ENCODE measurements at regions not wholly inside any gene's neighbourhood (a gene's known extent, or its start where the extent isn't known, plus 50 kb on each side); places are given as distances from the start of the nearest gene placed in this dataset.

- no peak overlapping the region for H3K4me3 ChIP-seq (ENCODE audit: low read length in 2 of 2)
- H3K27me3 ChIP-seq (ENCODE audit: insufficient read depth, low read length), result no peaks in the 10 kb centered on the region
- no peaks in the 10 kb centered on the region for H3K4me1 Mint-ChIP-seq
- ChIA-PET POLR2A (ENCODE audit: partially characterized antibody) (no interaction called here), CTCF (ENCODE audit: partially characterized antibody) (no interaction called here)
- no peak overlapping the region for H3K27ac ChIP-seq (ENCODE audit: low read depth, low read length)
- DNase-seq, result no peak
- no peaks in the 10 kb centered on the region for H3K36me3 Mint-ChIP-seq
- H3K4me1 ChIP-seq (ENCODE audit: insufficient read depth, low read length), result no peaks in the 10 kb centered on the region
- H3K36me3 ChIP-seq (ENCODE audit: insufficient read depth, low read length), result no peaks in the 10 kb centered on the region
- no peak overlapping the region for H3K27ac Mint-ChIP-seq
- no peaks in the 10 kb centered on the region for H3K27me3 Mint-ChIP-seq
- no peak overlapping the region for H3K4me3 Mint-ChIP-seq
- H3K9me3 Mint-ChIP-seq, result no peaks in the 10 kb centered on the region
- intact Hi-C loops (cut with micrococcal nuclease), result no loop called here
- no peaks in the 10 kb centered on the region for H3K9me3 ChIP-seq (ENCODE audit: control insufficient read depth in 1 of 2, low read length in 2 of 2)
Observed at GRCh38 chr2:188720811-188721605, 253.2 kb upstream of the COL3A1 start.

DNA sequence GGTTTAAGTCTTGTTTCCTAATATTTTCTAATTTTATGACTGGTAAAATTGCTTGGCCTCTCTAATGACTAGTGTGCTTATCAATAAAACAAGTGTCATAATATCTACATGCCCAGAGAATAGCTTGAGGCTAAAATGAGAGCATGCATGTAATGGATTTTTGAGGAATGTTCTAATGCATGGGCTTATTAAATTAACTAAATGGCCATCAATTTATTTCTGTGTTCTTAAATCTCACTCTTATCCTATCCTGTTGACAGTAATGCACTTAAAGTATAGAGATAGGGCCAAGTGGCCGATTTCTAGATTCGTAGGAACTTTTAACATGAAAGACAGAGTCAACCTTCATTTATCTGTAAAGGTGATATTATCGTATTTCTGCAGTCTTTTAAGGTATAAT lies 252.4 kb upstream of the COL3A1 start:
- H3K4me1 ChIP-seq (ENCODE audit: insufficient read depth, low read length), result no peaks in the 10 kb centered on the region
- ChIA-PET CTCF (ENCODE audit: partially characterized antibody) (no interaction called here), POLR2A (ENCODE audit: partially characterized antibody) (no interaction called here)
- Mint-ChIP-seq H3K27ac (no peak overlapping the region), H3K36me3 (no peaks in the 10 kb centered on the region), H3K4me1 (no peaks in the 10 kb centered on the region), H3K4me3 (no peak overlapping the region), H3K9me3 (no peaks in the 10 kb centered on the region), H3K27me3 (no peaks in the 10 kb centered on the region)
- no peaks in the 10 kb centered on the region for H3K36me3 ChIP-seq (ENCODE audit: insufficient read depth, low read length)
- H3K27me3 ChIP-seq (ENCODE audit: insufficient read depth, low read length), result no peaks in the 10 kb centered on the region
- no peaks in the 10 kb centered on the region for H3K9me3 ChIP-seq (ENCODE audit: control insufficient read depth in 1 of 2, low read length in 2 of 2)
- no peak for DNase-seq
- intact Hi-C loops (cut with micrococcal nuclease), result no loop called here
- no peak overlapping the region for H3K4me3 ChIP-seq (ENCODE audit: low read length in 2 of 2)
- H3K27ac ChIP-seq (ENCODE audit: low read depth, low read length), result no peak overlapping the region

- intact Hi-C loops (cut with micrococcal nuclease), result no loop called here
- H3K36me3 Mint-ChIP-seq, result no peaks in the 10 kb centered on the region
- H3K9me3 Mint-ChIP-seq, result no peaks in the 10 kb centered on the region
- H3K27me3 ChIP-seq (ENCODE audit: insufficient read depth, low read length), result no peaks in the 10 kb centered on the region
- H3K27me3 Mint-ChIP-seq, result no peaks in the 10 kb centered on the region
- POLR2A ChIA-PET (ENCODE audit: partially characterized antibody), result no interaction called here
- no peak overlapping the region for H3K4me3 ChIP-seq (ENCODE audit: low read length in 2 of 2)
- H3K27ac Mint-ChIP-seq, result no peak overlapping the region
- no peaks in the 10 kb centered on the region for H3K4me1 Mint-ChIP-seq
- no peaks in the 10 kb centered on the region for H3K9me3 ChIP-seq (ENCODE audit: control insufficient read depth in 1 of 2, low read length in 2 of 2)
- H3K4me3 Mint-ChIP-seq, result no peak overlapping the region
- H3K4me1 ChIP-seq (ENCODE audit: insufficient read depth, low read length), result no peaks in the 10 kb centered on the region
- DNase-seq, result no peak
- H3K36me3 ChIP-seq (ENCODE audit: insufficient read depth, low read length), result no peaks in the 10 kb centered on the region
- CTCF ChIA-PET (ENCODE audit: partially characterized antibody), result no interaction called here
- no peak overlapping the region for H3K27ac ChIP-seq (ENCODE audit: low read depth, low read length)
Observed at GRCh38 chr2:188725746-188726360, 248.3 kb upstream of the COL3A1 start.

DNA sequence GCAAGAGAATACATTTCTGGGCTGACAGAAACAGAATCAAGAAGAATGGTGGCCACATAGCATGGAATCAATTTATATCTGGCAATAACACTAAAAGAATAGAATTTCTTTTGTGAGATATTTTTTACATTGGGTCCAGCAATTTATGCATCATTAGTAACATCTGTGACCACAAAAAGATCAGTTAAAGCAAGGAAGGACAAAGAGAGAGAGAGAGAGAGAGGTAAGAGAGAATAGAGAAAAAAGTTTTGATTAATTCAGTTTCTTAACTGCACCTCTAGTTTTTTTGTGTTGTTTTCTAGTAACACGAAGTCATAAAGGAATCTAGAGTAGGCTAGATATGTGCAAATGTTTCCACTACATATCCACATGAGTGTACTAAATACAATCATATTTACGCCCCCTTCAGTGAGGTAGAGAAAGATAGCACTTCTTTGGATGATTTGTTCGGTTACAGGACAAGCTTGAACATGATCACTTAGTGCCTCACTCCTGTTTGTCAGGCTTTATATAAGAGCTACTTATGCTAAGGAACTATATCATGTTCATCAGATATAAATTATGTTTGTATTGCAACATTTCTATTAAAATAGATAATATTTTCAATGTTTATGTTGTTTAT lies 247.4 kb upstream of the COL3A1 start:
- no peak overlapping the region for H3K4me3 ChIP-seq (ENCODE audit: low read length in 2 of 2)
- no peaks in the 10 kb centered on the region for H3K4me1 Mint-ChIP-seq
- H3K36me3 Mint-ChIP-seq, result no peaks in the 10 kb centered on the region
- no peaks in the 10 kb centered on the region for H3K9me3 Mint-ChIP-seq
- H3K27ac Mint-ChIP-seq, result no peak overlapping the region
- DNase-seq, result no peak
- H3K27ac ChIP-seq (ENCODE audit: low read depth, low read length), result no peak overlapping the region
- H3K27me3 ChIP-seq (ENCODE audit: insufficient read depth, low read length), result no peaks in the 10 kb centered on the region
- CTCF ChIA-PET (ENCODE audit: partially characterized antibody), result no interaction called here
- POLR2A ChIA-PET (ENCODE audit: partially characterized antibody), result no interaction called here
- H3K36me3 ChIP-seq (ENCODE audit: insufficient read depth, low read length), result no peaks in the 10 kb centered on the region
- no peaks in the 10 kb centered on the region for H3K9me3 ChIP-seq (ENCODE audit: control insufficient read depth in 1 of 2, low read length in 2 of 2)
- H3K4me1 ChIP-seq (ENCODE audit: insufficient read depth, low read length), result no peaks in the 10 kb centered on the region
- H3K4me3 Mint-ChIP-seq, result no peak overlapping the region
- H3K27me3 Mint-ChIP-seq, result no peaks in the 10 kb centered on the region
- intact Hi-C loops (cut with micrococcal nuclease), result no loop called here

DNA sequence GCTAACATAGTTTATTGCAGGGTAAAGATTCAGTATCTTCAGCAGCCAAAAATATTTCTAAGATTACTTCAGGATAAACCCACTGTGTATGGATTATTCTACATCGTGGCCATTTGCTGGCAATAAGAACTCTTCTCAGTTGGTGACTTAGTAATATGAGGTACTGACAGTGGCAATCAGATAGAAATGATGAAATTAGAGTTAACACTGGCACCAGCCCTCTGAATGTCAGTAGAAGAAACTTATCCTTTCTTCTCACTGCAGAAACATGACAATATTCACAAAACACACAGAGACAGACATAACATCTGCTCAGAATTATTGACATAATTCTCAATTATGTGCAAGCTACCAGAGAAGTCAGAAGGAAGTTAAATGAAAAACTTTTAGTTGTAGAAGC lies 246.3 kb upstream of the COL3A1 start:
- Histone ChIP-seq H3K4me1 (ENCODE audit: insufficient read depth, low read length) (no peaks in the 10 kb centered on the region), H3K9me3 (ENCODE audit: control insufficient read depth in 1 of 2, low read length in 2 of 2) (no peaks in the 10 kb centered on the region), H3K36me3 (ENCODE audit: insufficient read depth, low read length) (no peaks in the 10 kb centered on the region), H3K4me3 (ENCODE audit: low read length in 2 of 2) (no peak overlapping the region), H3K27ac (ENCODE audit: low read depth, low read length) (no peak overlapping the region), H3K27me3 (ENCODE audit: insufficient read depth, low read length) (no peaks in the 10 kb centered on the region)
- Mint-ChIP-seq H3K27ac (no peak overlapping the region), H3K9me3 (no peaks in the 10 kb centered on the region), H3K4me1 (no peaks in the 10 kb centered on the region), H3K27me3 (no peaks in the 10 kb centered on the region), H3K36me3 (no peaks in the 10 kb centered on the region), H3K4me3 (no peak overlapping the region)
- CTCF ChIA-PET (ENCODE audit: partially characterized antibody), result no interaction called here
- intact Hi-C loops (cut with micrococcal nuclease), result no loop called here
- DNase-seq, result no peak
- POLR2A ChIA-PET (ENCODE audit: partially characterized antibody), result no interaction called here

DNA sequence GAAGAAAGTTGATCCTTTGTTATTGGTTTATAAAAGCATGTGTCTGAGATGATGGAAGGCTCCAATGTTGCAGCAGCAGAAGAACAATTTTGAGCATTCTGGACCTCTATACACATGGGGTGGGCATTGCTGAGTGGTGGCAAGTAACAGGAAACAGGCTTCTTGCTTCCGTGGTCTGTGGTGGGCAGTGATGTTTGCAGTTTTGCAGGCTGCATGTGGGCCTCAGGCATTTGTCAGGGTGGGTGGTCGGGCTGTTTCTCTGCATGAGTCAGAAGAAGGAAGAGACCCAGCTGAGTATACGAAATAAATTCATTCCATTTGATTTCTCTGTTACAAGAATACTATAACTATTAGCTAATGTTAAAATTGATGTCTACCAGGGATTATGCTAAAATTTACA lies 239.5 kb upstream of the COL3A1 start:
- POLR2A ChIA-PET (ENCODE audit: partially characterized antibody), result no interaction called here
- no peak overlapping the region for H3K4me3 ChIP-seq (ENCODE audit: low read length in 2 of 2)
- Mint-ChIP-seq H3K27me3 (no peaks in the 10 kb centered on the region), H3K4me3 (no peak overlapping the region), H3K27ac (no peak overlapping the region), H3K36me3 (no peaks in the 10 kb centered on the region), H3K4me1 (no peaks in the 10 kb centered on the region), H3K9me3 (peaks cover 0 to 3% (median 0%) of the 10 kb centered on the region in 8 donors)
- H3K27me3 ChIP-seq (ENCODE audit: insufficient read depth, low read length), result no peaks in the 10 kb centered on the region
- H3K9me3 ChIP-seq (ENCODE audit: control insufficient read depth in 1 of 2, low read length in 2 of 2), result no peaks in the 10 kb centered on the region
- no peaks in the 10 kb centered on the region for H3K36me3 ChIP-seq (ENCODE audit: insufficient read depth, low read length)
- no peak for DNase-seq
- H3K4me1 ChIP-seq (ENCODE audit: insufficient read depth, low read length), result no peaks in the 10 kb centered on the region
- CTCF ChIA-PET (ENCODE audit: partially characterized antibody), result no interaction called here
- intact Hi-C loops (cut with micrococcal nuclease), result no loop called here
- no peak overlapping the region for H3K27ac ChIP-seq (ENCODE audit: low read depth, low read length)

DNA sequence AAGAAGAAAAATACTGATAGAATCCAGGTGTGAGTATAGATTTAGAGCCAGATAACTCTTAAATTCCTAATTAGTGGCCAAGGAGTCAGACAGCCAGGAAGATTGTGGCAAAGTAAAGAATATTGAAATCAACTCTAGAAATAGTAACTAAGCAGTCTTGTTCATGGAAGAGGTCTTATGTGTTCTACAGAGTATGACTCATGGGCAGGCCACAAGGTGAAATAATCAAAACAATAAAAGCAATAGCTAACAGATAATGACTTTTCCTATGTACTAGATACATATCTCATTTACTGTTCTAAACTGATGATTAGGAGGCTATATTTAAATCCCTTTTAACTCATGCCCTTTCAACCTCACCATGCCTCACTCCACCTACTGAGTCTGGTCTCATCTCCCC lies 227.4 kb upstream of the COL3A1 start:
- Mint-ChIP-seq H3K36me3 (no peaks in the 10 kb centered on the region), H3K4me1 (no peaks in the 10 kb centered on the region), H3K27ac (no peak overlapping the region), H3K4me3 (peak overlapping the region in 1 of 8 donors; percentile 60), H3K27me3 (peaks cover 0 to 1% of the 10 kb centered on the region in 2 donors), H3K9me3 (peaks cover 0 to 5% (median 0%) of the 10 kb centered on the region in 8 donors)
- no peak for DNase-seq
- CTCF ChIA-PET (ENCODE audit: partially characterized antibody), result no interaction called here
- Histone ChIP-seq H3K27me3 (ENCODE audit: insufficient read depth, low read length) (no peaks in the 10 kb centered on the region), H3K36me3 (ENCODE audit: insufficient read depth, low read length) (no peaks in the 10 kb centered on the region), H3K4me1 (ENCODE audit: insufficient read depth, low read length) (no peaks in the 10 kb centered on the region), H3K9me3 (ENCODE audit: control insufficient read depth in 1 of 2, low read length in 2 of 2) (no peaks in the 10 kb centered on the region), H3K4me3 (ENCODE audit: low read length in 2 of 2) (no peak overlapping the region), H3K27ac (ENCODE audit: low read depth, low read length) (no peak overlapping the region)
- intact Hi-C loops (cut with micrococcal nuclease), result no loop called here
- POLR2A ChIA-PET (ENCODE audit: partially characterized antibody), result no interaction called here
